OCI-LY7 (cell line): ENCODE measurements at regions not wholly inside any gene's neighbourhood (a gene's known extent, or its start where the extent isn't known, plus 50 kb on each side); places are given as distances from the start of the nearest gene placed in this dataset.

Source experiments
- BruUV-seq: library from RNA; stranded (reverse); fragments of 400-500 nt; replicated peaks from 2 replicates; lab custom pipeline; 2021; lab: Mats Ljungman, UMichigan
- CTCF ChIA-PET: fragments of 300-600 bp; sonication (Branson Sonifier 250); formaldehyde crosslinking; loops from one replicate; lab custom pipeline; 2022; ENCODE audit warnings: antibody characterized with exemption; ENCODE audit not compliant: unreplicated experiment; lab: Charles Lee
- POLR2A ChIA-PET: fragments of 300-600 bp; sonication (Branson Sonifier 250); formaldehyde crosslinking; loops from one replicate; lab custom pipeline; 2022; ENCODE audit warnings: antibody characterized with exemption; lab: Charles Lee
- DNase-seq: peaks from one replicate; pipeline ENCODE4 v3.0.0-alpha.2; 2015; ENCODE audit warnings: low spot score
- H2AFZ ChIP-seq: fragments of 200-600 bp; sonication (generic), shearing (Covaris generic); 2 replicates; pipeline ENCODE4 v1.6.1; 2014; ENCODE audit warnings: mild to moderate bottlenecking, antibody characterized with exemption, low read length, moderate library complexity
- H3K27ac ChIP-seq: fragments of 200-600 bp; sonication (generic); 2 replicates; pipeline ENCODE4 v1.5.1; 2014; ENCODE audit warnings: mixed run types, low read depth, mild to moderate bottlenecking, moderate library complexity, low read length, inconsistent platforms; ENCODE audit not compliant: poor library complexity, severe bottlenecking
- H3K36me3 ChIP-seq: fragments of 200-600 bp; sonication (generic); 2 replicates; pipeline ENCODE4 v1.6.1; 2014; ENCODE audit warnings: mild to moderate bottlenecking, antibody characterized with exemption, low read length, moderate library complexity, mixed read lengths; ENCODE audit not compliant: insufficient read depth
- H3K4me1 ChIP-seq: fragments of 200-600 bp; sonication (generic); 2 replicates; pipeline ENCODE4 v1.5.1; 2014; ENCODE audit warnings: mild to moderate bottlenecking, low read length; ENCODE audit not compliant: insufficient read depth, poor library complexity, severe bottlenecking
- H3K4me2 ChIP-seq: fragments of 200-600 bp; sonication (generic); 2 replicates; pipeline ENCODE4 v1.6.1; 2014; ENCODE audit warnings: mild to moderate bottlenecking, low read length
- H3K4me3 ChIP-seq: fragments of 200-600 bp; sonication (generic); 2 replicates; pipeline ENCODE4 v1.5.1; 2014; ENCODE audit warnings: mild to moderate bottlenecking, low read depth, low read length; ENCODE audit not compliant: poor library complexity, severe bottlenecking
- H3K79me2 ChIP-seq: fragments of 200-600 bp; sonication (generic); 2 replicates; pipeline ENCODE4 v1.6.1; 2016; ENCODE audit warnings: low read depth, mild to moderate bottlenecking, low read length, moderate library complexity, mixed read lengths; ENCODE audit not compliant: insufficient read depth
- H3K9me2 ChIP-seq: fragments of 200-600 bp; sonication (generic); 2 replicates; pipeline ENCODE4 v1.6.1; 2016; ENCODE audit warnings: mild to moderate bottlenecking, low read length, mixed read lengths; ENCODE audit not compliant: insufficient read depth
- H3K9me3 ChIP-seq: fragments of 200-600 bp; sonication (generic); 2 replicates; pipeline ENCODE4 v1.6.1; 2014; ENCODE audit warnings: mild to moderate bottlenecking, mixed run types, low read length, mixed read lengths
- H4K20me1 ChIP-seq: fragments of 200-600 bp; sonication (generic); 2 replicates; pipeline ENCODE4 v1.6.1; 2014; ENCODE audit warnings: mild to moderate bottlenecking, antibody characterized with exemption, low read length, moderate library complexity, mixed read lengths; ENCODE audit not compliant: insufficient read depth
- EZH2phosphoT487 ChIP-seq: fragments of 200-600 bp; sonication (generic); IDR thresholded peaks from 2 replicates; pipeline ENCODE4 v1.6.1; 2018; ENCODE audit warnings: low read depth, borderline replicate concordance, mild to moderate bottlenecking, mixed run types, antibody characterized with exemption, low read length, moderate library complexity, mixed read lengths
- intact Hi-C: fragments of 100-400 bp; cut with micrococcal nuclease; formaldehyde crosslinking; loops from one replicate; pipeline ENCODE4 v1.10.0; 2022; ENCODE audit not compliant: unreplicated experiment
- TF ChIP-seq, protein P1 (sequence below): fragments of 200-600 bp; sonication (generic); conservative IDR thresholded peaks from 2 replicates; pipeline ENCODE4 v1.5.1; 2014; ENCODE audit warnings: mild to moderate bottlenecking, antibody characterized with exemption, low read length, moderate library complexity, mixed read lengths

DNA sequence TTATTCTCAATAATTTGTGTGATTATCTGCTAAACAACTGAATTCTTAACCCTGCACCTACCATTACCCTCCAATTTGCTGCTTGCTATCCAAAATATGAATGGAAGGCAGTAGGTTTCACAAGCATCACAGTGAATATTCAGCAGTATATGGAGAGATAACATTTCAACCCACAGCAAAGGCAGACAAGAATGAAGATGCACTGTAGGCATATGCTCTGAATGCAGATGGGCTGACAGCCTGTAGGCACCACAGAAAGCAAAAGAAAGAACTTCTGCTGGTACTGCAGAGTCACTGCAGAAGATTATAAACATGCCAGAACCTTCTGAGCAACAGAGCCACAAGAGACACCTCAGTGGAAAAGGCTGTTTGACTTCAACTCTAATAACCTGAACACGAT lies 63.6 kb upstream of the SLC12A2 start:
- ChIA-PET CTCF (no interaction called here), POLR2A (interaction anchor here (1.0 to 1.1 kb wide), 2 partner anchors 9 to 58 kb away, joined by 3 to 4 read pairs; no protein-coding TSS in a partner anchor)
- no peak for DNase-seq
- Histone ChIP-seq H2AFZ (no peak overlapping the region), H3K4me1 (no peaks in the 10 kb centered on the region), H3K4me2 (no peak overlapping the region), H3K79me2 (no peaks in the 10 kb centered on the region), H3K9me2 (no peaks in the 10 kb centered on the region), H3K4me3 (no peak overlapping the region), H3K27ac (no peak overlapping the region), H3K9me3 (no peaks in the 10 kb centered on the region), H3K36me3 (peaks cover 34% of the 10 kb centered on the region), H4K20me1 (no peaks in the 10 kb centered on the region; the same call in 1 of the 2 replicates)
- BruUV-seq = no TSS peak
- intact Hi-C loops = no loop called here
- TF ChIP-seq, protein P1, sequence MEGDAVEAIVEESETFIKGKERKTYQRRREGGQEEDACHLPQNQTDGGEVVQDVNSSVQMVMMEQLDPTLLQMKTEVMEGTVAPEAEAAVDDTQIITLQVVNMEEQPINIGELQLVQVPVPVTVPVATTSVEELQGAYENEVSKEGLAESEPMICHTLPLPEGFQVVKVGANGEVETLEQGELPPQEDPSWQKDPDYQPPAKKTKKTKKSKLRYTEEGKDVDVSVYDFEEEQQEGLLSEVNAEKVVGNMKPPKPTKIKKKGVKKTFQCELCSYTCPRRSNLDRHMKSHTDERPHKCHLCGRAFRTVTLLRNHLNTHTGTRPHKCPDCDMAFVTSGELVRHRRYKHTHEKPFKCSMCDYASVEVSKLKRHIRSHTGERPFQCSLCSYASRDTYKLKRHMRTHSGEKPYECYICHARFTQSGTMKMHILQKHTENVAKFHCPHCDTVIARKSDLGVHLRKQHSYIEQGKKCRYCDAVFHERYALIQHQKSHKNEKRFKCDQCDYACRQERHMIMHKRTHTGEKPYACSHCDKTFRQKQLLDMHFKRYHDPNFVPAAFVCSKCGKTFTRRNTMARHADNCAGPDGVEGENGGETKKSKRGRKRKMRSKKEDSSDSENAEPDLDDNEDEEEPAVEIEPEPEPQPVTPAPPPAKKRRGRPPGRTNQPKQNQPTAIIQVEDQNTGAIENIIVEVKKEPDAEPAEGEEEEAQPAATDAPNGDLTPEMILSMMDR = no peak
- no peak for TF ChIP-seq EZH2phosphoT487

DNA sequence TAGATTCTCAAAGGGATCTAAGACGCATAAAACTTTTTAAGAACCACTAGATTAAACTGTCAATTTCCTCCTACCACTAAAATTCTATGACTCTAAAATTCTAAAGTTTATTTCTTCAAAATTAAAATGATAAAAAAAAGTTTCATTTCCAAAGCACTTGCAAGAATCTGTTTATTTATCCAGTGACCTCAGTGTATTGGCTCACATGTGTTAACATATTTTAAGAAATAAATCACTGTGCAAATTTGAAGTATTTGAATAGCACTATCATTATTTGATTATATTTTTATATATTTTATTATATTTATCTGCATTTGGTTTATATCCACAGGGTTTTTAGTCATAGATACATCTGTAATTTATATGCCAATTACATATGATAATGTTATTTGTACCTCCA lies 62.2 kb upstream of the SLC12A2 start:
- Histone ChIP-seq H3K36me3 (peaks cover 34% of the 10 kb centered on the region), H3K4me1 (no peaks in the 10 kb centered on the region), H3K79me2 (no peaks in the 10 kb centered on the region), H3K9me2 (no peaks in the 10 kb centered on the region), H2AFZ (no peak overlapping the region), H3K9me3 (no peaks in the 10 kb centered on the region), H3K4me3 (no peak overlapping the region), H3K27ac (no peak overlapping the region), H3K4me2 (no peak overlapping the region), H4K20me1 (no peaks in the 10 kb centered on the region; the same call in 1 of the 2 replicates)
- POLR2A ChIA-PET = interaction anchor here (0.5 to 1.2 kb wide), 4 partner anchors 20 to 140 kb away, joined by 3 to 7 read pairs (median 4); no protein-coding TSS in a partner anchor
- DNase-seq = no peak
- CTCF ChIA-PET = no interaction called here
- intact Hi-C loops = no loop called here
- TF ChIP-seq, protein P1 = no peak
- no peak for TF ChIP-seq EZH2phosphoT487
- BruUV-seq = no TSS peak
